NT2/D1 (cell line): ENCODE measurements at regions not wholly inside any gene's neighbourhood (a gene's known extent, or its start where the extent isn't known, plus 50 kb on each side); places are given as distances from the start of the nearest gene placed in this dataset.

Experiments used
- DNase-seq: peaks from one replicate; pipeline ENCODE4 v3.0.0-alpha.2; 2011; ENCODE audit warnings: low read depth, low spot score
- H3K27me3 ChIP-seq: 2 replicates; pipeline ENCODE4 v1.6.0; 2011; ENCODE audit warnings: mild to moderate bottlenecking; ENCODE audit not compliant: insufficient read length, insufficient read depth
- H3K36me3 ChIP-seq: 2 replicates; pipeline ENCODE4 v1.6.1; 2011; ENCODE audit warnings: mild to moderate bottlenecking, low read length, mixed read lengths; ENCODE audit not compliant: insufficient read depth, insufficient read length
- H3K4me1 ChIP-seq: 2 replicates; pipeline ENCODE4 v1.5.1; 2011; ENCODE audit not compliant: insufficient read depth, insufficient read length
- H3K4me3 ChIP-seq: 2 replicates; pipeline ENCODE4 v1.5.1; 2011; ENCODE audit warnings: low read depth; ENCODE audit not compliant: insufficient read length
- H3K9ac ChIP-seq: 2 replicates; pipeline ENCODE4 v1.6.0; 2011; ENCODE audit warnings: low read depth; ENCODE audit not compliant: insufficient read length
- H3K9me3 ChIP-seq: 2 replicates; pipeline ENCODE4 v1.5.1; 2011; ENCODE audit warnings: mild to moderate bottlenecking, low read length; ENCODE audit not compliant: insufficient read depth
- SUZ12 ChIP-seq: IDR thresholded peaks from 2 replicates; pipeline ENCODE4 v1.6.1; 2011; ENCODE audit not compliant: insufficient read length, insufficient read depth; ENCODE audit errors: extremely low read depth
- YY1 ChIP-seq: IDR thresholded peaks from 2 replicates; pipeline ENCODE4 v1.6.1; 2011; ENCODE audit not compliant: insufficient read length, insufficient read depth
- ZNF274 ChIP-seq: IDR thresholded peaks from 2 replicates; pipeline ENCODE4 v1.6.1; 2011; ENCODE audit warnings: mild to moderate bottlenecking, low read depth, low read length

DNA sequence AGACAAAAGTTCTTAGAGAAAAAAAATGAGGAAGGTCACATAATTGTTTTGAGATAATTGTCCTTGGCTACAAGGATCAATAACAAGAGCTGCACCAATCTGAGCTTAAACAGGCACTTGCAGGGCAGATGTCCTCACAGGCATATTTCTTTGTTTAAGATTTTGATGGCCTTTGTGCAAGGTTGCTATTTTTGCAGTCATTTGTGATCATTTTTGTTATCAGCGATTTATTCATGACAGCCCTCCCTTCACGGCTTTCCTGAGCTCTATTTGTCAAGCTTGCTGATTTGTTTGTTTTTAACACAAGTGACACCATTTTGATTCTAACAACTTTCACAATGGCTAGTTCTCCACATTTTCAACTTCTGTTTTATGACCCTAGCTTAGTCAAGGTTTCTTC is 418.6 kb upstream of the REG3G start:
- Histone ChIP-seq H3K36me3 (no peaks in the 10 kb centered on the region), H3K9me3 (no peaks in the 10 kb centered on the region), H3K4me1 (no peaks in the 10 kb centered on the region), H3K9ac (no peak overlapping the region), H3K4me3 (no peak overlapping the region), H3K27me3 (no peaks in the 10 kb centered on the region)
- TF ChIP-seq SUZ12 (no peak), ZNF274 (no peak), YY1 (no peak)
- no peak for DNase-seq

DNA sequence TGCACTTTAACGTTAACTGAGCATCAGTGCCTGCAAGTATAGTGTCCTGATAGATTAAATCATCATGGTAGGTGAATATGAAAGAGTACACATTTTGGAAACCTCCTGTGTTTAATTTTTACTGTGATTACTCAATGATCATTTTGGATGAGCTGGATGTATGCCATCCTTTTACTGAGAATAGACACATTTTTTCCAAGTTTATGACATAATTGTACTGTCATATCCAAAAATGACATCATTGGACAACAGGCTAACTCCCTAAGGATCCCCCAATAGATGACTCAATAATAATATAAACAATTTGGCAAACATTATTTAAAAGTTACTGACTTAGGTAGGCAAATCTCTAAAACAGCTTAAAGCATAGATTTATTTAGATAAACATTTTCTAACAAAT is 410.8 kb upstream of the REG3G start:
- no peaks in the 10 kb centered on the region for H3K27me3 ChIP-seq
- no peak for DNase-seq

GRCh38 chr2:78615956-78616355 is 409.5 kb upstream of the REG3G start:
- H3K36me3 ChIP-seq, result no peaks in the 10 kb centered on the region
- TF ChIP-seq SUZ12 (no peak), YY1 (no peak), ZNF274 (no peak)
- no peak overlapping the region for H3K9ac ChIP-seq
- no peak overlapping the region for H3K4me3 ChIP-seq
- no peaks in the 10 kb centered on the region for H3K9me3 ChIP-seq
- no peaks in the 10 kb centered on the region for H3K27me3 ChIP-seq
- no peak for DNase-seq
- H3K4me1 ChIP-seq, result no peaks in the 10 kb centered on the region

More for the DNA sequence above, 410.8 kb upstream of the REG3G start:
- H3K36me3 ChIP-seq, result no peaks in the 10 kb centered on the region
- no peaks in the 10 kb centered on the region for H3K4me1 ChIP-seq
- no peak overlapping the region for H3K4me3 ChIP-seq
- TF ChIP-seq SUZ12, result no peak
- TF ChIP-seq YY1, result no peak
- no peak for TF ChIP-seq ZNF274
- H3K9me3 ChIP-seq, result no peaks in the 10 kb centered on the region
- H3K9ac ChIP-seq, result no peak overlapping the region

GRCh38 chr2:78634425-78634824 is 391.1 kb upstream of the REG3G start:
- no peaks in the 10 kb centered on the region for H3K4me1 ChIP-seq
- no peak overlapping the region for H3K9ac ChIP-seq
- H3K36me3 ChIP-seq, result no peaks in the 10 kb centered on the region
- no peaks in the 10 kb centered on the region for H3K27me3 ChIP-seq
- no peak overlapping the region for H3K4me3 ChIP-seq
- DNase-seq, result no peak
- TF ChIP-seq SUZ12 (no peak), ZNF274 (no peak), YY1 (no peak)
- H3K9me3 ChIP-seq, result no peaks in the 10 kb centered on the region

GRCh38 chr2:78644854-78645253 is 380.6 kb upstream of the REG3G start:
- Histone ChIP-seq H3K36me3 (no peaks in the 10 kb centered on the region), H3K27me3 (no peaks in the 10 kb centered on the region), H3K9ac (no peak overlapping the region), H3K9me3 (no peaks in the 10 kb centered on the region), H3K4me3 (no peak overlapping the region), H3K4me1 (no peaks in the 10 kb centered on the region)
- TF ChIP-seq YY1, result no peak
- TF ChIP-seq SUZ12, result no peak
- no peak for TF ChIP-seq ZNF274
- DNase-seq, result no peak

DNA sequence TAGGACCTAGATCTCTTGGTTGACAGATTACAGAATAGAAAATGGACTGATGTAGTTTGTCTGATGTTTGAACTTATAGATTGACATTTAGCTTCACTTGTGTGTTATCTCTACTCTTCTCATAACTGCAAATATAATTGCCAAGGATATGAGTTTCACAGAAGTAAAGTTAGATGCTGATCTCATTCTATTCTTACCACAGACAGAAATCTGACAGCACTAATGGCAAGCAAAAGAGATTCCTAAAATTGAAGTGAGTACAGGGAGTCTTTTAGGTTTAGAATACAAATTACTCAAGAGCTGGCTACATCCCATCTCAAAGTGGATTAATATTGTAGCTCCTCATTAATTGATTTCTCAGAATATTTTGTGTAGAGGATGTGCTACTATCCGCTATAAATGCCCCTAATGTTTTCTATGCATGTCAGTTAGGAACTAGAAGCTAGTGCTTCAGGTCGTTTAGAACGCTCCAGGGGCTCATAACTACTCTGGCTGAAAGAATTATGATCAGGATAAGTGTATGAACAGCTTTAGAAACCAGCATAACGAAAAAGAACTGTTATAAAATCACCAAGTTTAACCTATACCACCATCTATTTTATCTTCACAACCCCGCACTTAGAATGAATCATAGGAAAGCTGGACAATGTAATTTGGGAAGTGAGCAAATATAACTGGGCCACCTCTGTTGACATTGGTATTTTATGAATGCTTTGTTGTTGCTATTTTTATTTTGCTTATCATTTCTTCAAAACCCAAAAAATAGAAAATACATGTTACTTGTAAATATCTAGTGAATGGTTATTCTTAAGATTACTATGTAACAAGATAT is 378.8 kb upstream of the REG3G start:
- Histone ChIP-seq H3K9me3 (no peaks in the 10 kb centered on the region), H3K36me3 (no peaks in the 10 kb centered on the region), H3K4me1 (no peaks in the 10 kb centered on the region), H3K9ac (no peak overlapping the region), H3K27me3 (no peaks in the 10 kb centered on the region), H3K4me3 (no peak overlapping the region)
- no peak for DNase-seq
- TF ChIP-seq SUZ12, result no peak
- no peak for TF ChIP-seq ZNF274
- TF ChIP-seq YY1, result no peak

- H3K36me3 ChIP-seq, result no peaks in the 10 kb centered on the region
- no peak for TF ChIP-seq SUZ12
- no peak for TF ChIP-seq YY1
- TF ChIP-seq ZNF274, result no peak
- DNase-seq, result no peak
- H3K9ac ChIP-seq, result no peak overlapping the region
- no peaks in the 10 kb centered on the region for H3K4me1 ChIP-seq
- H3K4me3 ChIP-seq, result no peak overlapping the region
- no peaks in the 10 kb centered on the region for H3K9me3 ChIP-seq
- no peaks in the 10 kb centered on the region for H3K27me3 ChIP-seq
Measured at GRCh38 chr2:78648558-78648957, 376.9 kb upstream of the REG3G start.

DNA sequence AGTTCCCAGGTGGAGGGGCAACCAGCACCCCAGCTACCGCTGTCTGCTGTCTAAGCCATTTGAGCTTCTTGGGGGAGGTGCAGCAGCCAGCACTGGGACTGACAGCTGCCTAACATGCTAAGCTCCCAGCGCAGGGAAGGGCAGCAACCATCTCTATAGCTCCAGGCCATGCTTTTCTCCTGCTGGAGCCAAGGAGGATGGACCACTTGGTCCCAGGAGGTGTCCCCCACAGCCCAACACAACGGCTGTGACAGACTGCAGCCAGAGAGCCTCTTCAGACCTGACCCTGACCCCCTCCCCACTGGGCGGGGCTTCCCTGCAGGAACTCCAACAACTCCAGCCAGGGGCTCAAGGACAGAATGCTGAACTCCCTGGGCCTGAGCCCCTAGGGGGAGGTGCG is 370.6 kb upstream of the REG3G start:
- Histone ChIP-seq H3K4me1 (no peaks in the 10 kb centered on the region), H3K27me3 (no peaks in the 10 kb centered on the region), H3K9ac (no peak overlapping the region), H3K9me3 (no peaks in the 10 kb centered on the region), H3K36me3 (no peaks in the 10 kb centered on the region), H3K4me3 (no peak overlapping the region)
- no peak for DNase-seq
- no peak for TF ChIP-seq ZNF274
- no peak for TF ChIP-seq SUZ12
- TF ChIP-seq YY1, result no peak
